ENCODE measurements at regions not wholly inside any gene's neighbourhood (a gene's known extent, or its start where the extent isn't known, plus 50 kb on each side); places are given as distances from the start of the nearest gene placed in this dataset.

DNA sequence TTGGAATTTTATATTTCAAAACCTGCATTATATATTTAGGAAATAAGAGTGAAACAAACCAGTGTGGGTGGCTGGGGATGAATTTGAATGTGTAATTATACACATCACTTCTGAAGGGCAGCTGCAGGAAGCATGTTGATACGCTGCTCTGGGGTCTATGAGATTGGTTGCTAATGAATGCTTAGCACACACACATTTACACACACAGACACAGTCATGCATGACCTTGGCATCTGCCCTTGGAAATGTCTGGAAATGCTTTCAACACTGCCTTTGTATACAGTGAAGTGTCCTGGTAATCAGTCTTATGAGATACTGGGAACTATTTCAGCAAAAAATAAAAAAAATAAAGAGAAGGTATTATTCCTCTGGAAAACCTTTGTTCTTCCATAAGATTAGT lies 83.4 kb downstream of the ELOVL4 start:
- TF ChIP-seq, protein P1, sequence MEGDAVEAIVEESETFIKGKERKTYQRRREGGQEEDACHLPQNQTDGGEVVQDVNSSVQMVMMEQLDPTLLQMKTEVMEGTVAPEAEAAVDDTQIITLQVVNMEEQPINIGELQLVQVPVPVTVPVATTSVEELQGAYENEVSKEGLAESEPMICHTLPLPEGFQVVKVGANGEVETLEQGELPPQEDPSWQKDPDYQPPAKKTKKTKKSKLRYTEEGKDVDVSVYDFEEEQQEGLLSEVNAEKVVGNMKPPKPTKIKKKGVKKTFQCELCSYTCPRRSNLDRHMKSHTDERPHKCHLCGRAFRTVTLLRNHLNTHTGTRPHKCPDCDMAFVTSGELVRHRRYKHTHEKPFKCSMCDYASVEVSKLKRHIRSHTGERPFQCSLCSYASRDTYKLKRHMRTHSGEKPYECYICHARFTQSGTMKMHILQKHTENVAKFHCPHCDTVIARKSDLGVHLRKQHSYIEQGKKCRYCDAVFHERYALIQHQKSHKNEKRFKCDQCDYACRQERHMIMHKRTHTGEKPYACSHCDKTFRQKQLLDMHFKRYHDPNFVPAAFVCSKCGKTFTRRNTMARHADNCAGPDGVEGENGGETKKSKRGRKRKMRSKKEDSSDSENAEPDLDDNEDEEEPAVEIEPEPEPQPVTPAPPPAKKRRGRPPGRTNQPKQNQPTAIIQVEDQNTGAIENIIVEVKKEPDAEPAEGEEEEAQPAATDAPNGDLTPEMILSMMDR (IDR thresholded peaks at IDR 0.05; ENCODE audit: low read depth, low read length, missing input control) = no peak
- TF ChIP-seq GABPA (IDR thresholded peaks at IDR 0.05 in 1 of 2, conservative IDR thresholded peaks at IDR 0.05 in 1 of 2) = no peak
- TF ChIP-seq YY1 (IDR thresholded peaks at IDR 0.05) = no peak
- TF ChIP-seq, protein P2, sequence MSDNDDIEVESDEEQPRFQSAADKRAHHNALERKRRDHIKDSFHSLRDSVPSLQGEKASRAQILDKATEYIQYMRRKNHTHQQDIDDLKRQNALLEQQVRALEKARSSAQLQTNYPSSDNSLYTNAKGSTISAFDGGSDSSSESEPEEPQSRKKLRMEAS (IDR thresholded peaks at IDR 0.05) = no peak
